ENCODE measurements at regions not wholly inside any gene's neighbourhood (a gene's known extent, or its start where the extent isn't known, plus 50 kb on each side); places are given as distances from the start of the nearest gene placed in this dataset.
"Not testable (repeated sequence)": the region's sequence is repeated elsewhere in the genome, so short reads cannot be mapped to it uniquely, and the experiment has no call there.

DNA sequence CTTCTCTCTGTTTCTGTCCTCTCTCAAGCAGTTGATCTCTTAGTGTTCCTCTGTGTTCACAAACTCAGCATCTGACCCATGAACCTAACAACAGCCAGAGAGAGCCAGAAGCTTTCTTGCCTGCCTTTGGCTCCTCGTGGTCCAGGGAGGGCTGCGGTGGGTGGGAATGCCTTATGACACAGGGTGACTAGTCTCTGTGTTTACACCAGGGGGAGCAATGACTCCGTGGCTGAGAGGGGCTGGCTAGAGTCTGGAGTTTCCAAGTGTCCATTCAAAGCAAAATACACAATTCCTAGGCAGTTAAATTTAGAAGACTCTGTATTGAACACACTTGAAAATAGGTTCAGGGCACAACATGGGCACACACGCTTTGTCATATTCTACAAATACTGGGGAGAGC is 370.0 kb upstream of the FRG2C start:
- no peak overlapping the region for H3K4me3 ChIP-seq (ENCODE audit: low read depth, low read length)
- TF ChIP-seq, protein P1, sequence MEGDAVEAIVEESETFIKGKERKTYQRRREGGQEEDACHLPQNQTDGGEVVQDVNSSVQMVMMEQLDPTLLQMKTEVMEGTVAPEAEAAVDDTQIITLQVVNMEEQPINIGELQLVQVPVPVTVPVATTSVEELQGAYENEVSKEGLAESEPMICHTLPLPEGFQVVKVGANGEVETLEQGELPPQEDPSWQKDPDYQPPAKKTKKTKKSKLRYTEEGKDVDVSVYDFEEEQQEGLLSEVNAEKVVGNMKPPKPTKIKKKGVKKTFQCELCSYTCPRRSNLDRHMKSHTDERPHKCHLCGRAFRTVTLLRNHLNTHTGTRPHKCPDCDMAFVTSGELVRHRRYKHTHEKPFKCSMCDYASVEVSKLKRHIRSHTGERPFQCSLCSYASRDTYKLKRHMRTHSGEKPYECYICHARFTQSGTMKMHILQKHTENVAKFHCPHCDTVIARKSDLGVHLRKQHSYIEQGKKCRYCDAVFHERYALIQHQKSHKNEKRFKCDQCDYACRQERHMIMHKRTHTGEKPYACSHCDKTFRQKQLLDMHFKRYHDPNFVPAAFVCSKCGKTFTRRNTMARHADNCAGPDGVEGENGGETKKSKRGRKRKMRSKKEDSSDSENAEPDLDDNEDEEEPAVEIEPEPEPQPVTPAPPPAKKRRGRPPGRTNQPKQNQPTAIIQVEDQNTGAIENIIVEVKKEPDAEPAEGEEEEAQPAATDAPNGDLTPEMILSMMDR (IDR thresholded peaks at IDR 0.05; ENCODE audit: low read depth, low read length) = peak; percentile 67
- no peaks in the 10 kb centered on the region for H3K36me3 ChIP-seq
- H3K27me3 ChIP-seq = no peaks in the 10 kb centered on the region
- H3K9me3 ChIP-seq = no peaks in the 10 kb centered on the region
- H3K4me1 ChIP-seq = no peaks in the 10 kb centered on the region
- DNase-seq = peak; percentile 35

DNA sequence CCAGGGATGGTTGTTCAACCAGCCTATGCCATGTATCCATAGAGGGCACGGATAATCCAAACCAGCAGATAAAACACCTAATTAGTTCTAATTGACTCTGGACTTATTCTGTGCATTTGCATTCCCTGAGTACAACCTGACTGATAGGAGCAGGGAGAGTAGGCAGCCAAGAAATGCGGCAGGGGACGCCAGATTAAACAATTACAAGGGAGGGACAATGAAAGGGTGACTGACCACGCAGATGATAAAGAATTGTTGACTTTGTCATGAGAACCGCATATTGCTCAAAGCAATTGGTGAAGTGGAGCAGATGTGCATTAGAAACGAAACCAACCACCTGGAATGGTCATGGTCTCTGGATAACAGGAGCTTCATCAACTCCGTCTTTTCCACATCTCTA is 369.1 kb upstream of the FRG2C start:
- Histone ChIP-seq H3K27me3 (no peaks in the 10 kb centered on the region), H3K36me3 (no peaks in the 10 kb centered on the region), H3K4me1 (no peaks in the 10 kb centered on the region), H3K4me3 (ENCODE audit: low read depth, low read length) (no peak overlapping the region), H3K9me3 (no peaks in the 10 kb centered on the region)
- TF ChIP-seq, protein P1 (IDR thresholded peaks at IDR 0.05; ENCODE audit: low read depth, low read length) = no peak
- no peak for DNase-seq

DNA sequence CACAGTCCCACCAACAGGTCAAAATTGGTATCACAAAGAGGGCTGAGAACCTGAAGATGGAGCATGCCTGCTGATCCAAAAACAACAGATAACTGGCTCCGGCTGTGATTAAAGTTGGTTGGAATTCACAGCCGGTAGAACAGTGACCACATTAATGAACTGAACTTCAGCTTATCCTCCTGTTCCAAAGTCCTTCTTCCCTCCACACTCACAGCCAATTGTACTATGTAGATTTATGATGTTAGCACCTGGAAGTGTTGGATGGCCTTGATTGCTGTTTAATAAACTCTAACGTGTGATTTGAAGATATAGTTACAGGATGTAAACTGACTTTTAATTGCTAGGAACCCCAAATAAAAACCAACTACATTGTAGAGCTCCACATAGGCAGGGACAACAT is 367.3 kb upstream of the FRG2C start:
- no peaks in the 10 kb centered on the region for H3K27me3 ChIP-seq
- TF ChIP-seq, protein P1 (IDR thresholded peaks at IDR 0.05; ENCODE audit: low read depth, low read length) = no peak

DNA sequence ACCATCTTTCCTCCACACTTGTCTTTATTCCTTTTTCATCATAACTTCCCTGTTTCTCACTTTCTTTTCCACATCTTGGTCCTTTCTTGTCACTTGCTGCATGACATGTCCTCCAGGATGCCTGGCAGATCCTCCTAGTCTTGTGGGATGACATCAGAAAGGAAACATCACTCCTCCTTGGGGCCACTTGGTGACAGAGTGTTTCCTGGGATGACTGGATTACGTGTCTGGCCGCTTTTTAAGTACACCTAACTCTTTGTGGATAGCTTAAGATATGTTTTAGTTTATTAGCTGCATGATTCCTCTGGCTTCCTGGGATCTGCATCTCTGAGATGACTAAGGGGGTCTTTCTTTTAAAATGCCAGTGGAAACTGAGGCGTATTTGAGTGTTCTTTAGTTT is 363.5 kb upstream of the FRG2C start:
- DNase-seq = no peak
- TF ChIP-seq, protein P1 (IDR thresholded peaks at IDR 0.05; ENCODE audit: low read depth, low read length) = no peak
- Histone ChIP-seq H3K9me3 (no peaks in the 10 kb centered on the region), H3K27me3 (no peaks in the 10 kb centered on the region), H3K4me3 (ENCODE audit: low read depth, low read length) (no peak overlapping the region), H3K36me3 (no peaks in the 10 kb centered on the region), H3K4me1 (no peaks in the 10 kb centered on the region)

More for the DNA sequence above, 367.3 kb upstream of the FRG2C start:
- no peak overlapping the region for H3K4me3 ChIP-seq (ENCODE audit: low read depth, low read length)
- H3K9me3 ChIP-seq = no peaks in the 10 kb centered on the region
- H3K4me1 ChIP-seq = no peaks in the 10 kb centered on the region
- no peaks in the 10 kb centered on the region for H3K36me3 ChIP-seq
- no peak for DNase-seq

DNA sequence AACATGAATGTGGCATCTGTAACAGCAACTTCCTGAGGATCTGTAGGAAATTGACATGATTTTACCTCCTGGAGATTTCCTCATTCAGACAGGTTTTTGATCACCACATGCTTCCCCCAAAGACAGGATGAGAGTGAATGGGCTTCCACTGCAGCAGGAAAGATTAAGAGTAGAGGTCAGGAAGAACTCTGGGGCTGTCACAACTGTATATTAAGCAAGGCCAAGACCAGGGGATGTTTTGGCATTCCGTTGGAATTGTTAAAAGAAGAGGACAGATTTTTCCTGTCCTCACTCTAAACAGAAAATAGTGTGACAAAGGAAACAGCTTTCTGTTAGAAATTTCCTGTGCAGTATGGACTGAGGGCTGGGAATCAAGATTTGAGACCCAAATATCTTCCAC is 363.1 kb upstream of the FRG2C start:
- not testable (repeated sequence) for H3K4me3 ChIP-seq (ENCODE audit: low read depth, low read length); H3K9me3 ChIP-seq; H3K36me3 ChIP-seq; DNase-seq; H3K27me3 ChIP-seq; H3K4me1 ChIP-seq

DNA sequence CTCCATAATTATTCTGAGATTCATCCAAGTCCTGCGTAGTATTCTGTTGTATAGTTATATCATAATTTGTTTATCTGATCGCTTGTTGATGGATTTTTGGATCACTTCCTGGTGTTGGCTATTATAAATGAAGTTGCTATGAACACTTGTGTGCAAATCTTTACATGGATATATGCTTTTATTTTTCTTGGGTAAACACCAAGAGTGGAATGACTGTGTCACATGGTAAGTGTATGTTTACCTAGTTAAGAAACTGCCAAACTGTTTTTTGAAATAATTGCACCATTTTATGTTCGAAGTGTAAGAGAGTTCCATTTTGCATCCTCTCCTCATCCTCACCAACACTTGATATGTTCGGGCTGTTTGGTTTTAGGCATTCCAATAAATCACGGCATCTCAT is 360.4 kb upstream of the FRG2C start:
- Histone ChIP-seq H3K27me3 (no peaks in the 10 kb centered on the region), H3K9me3 (no peaks in the 10 kb centered on the region), H3K4me1 (no peaks in the 10 kb centered on the region), H3K36me3 (no peaks in the 10 kb centered on the region), H3K4me3 (ENCODE audit: low read depth, low read length) (no peak overlapping the region)
- TF ChIP-seq, protein P1 (IDR thresholded peaks at IDR 0.05; ENCODE audit: low read depth, low read length) = no peak
- no peak for DNase-seq

DNA sequence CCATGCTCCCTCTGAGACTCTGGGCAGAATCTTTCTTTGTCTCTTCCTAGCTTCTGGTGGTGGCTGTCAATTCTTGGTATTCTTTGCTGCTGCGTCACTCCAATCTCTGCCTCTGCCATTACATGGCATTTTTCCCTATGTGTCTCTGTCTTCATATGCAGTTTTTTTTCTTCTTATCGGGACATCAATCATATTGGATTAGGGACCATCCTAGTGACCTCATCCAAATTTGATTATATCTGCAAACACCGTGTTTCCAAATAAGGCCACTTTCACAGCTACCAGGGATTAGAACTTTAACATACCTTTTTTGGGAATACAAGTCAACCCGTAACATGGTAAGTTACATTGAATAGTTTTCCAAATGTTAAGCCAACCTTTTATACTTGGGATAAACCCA is 358.2 kb upstream of the FRG2C start:
- H3K9me3 ChIP-seq = no peaks in the 10 kb centered on the region
- no peaks in the 10 kb centered on the region for H3K4me1 ChIP-seq
- no peaks in the 10 kb centered on the region for H3K36me3 ChIP-seq
- no peak overlapping the region for H3K4me3 ChIP-seq (ENCODE audit: low read depth, low read length)
- H3K27me3 ChIP-seq = no peaks in the 10 kb centered on the region
- TF ChIP-seq, protein P1 (IDR thresholded peaks at IDR 0.05; ENCODE audit: low read depth, low read length) = no peak
- DNase-seq = no peak

DNA sequence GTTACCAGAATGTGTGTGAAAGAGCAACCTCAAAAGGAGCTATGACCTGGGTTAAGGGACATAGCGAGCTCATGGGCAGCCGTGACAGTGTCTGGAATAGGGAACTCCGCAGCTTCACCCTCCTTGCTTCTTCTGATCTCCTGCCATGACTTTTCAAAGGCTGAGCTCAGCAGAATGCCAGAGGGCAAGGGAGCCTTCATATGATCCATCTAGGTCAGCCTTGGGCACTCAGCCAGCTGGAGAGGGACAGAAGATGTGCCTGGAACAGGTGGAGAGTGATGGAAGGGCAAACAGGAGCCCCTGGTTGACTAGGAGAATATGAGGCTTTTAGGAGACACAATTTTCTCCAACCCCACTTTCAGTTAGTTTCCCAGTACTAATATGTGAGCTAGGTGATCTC is 352.8 kb upstream of the FRG2C start:
- not testable (repeated sequence) for H3K9me3 ChIP-seq

DNA sequence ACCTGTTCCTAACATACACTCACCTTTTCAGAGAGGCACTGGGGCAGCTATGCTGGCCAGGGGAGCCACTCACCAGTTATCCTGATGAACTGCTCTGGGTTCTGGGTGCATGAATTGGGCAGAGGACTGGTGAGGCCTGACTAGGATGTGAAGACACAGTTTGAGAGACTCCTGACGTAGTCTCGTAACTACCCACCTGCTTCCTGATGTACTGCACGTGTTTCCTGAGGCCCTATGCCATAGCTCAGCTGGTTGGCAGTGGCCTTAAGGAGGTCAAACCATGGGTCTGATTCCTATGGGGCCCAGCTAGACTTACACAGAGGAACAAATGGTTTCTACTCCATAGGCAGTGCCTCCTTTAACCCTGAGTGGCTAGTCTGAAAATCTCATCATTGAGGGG is 351.7 kb upstream of the FRG2C start:
- H3K4me3 ChIP-seq (ENCODE audit: low read depth, low read length); H3K36me3 ChIP-seq; H3K9me3 ChIP-seq; DNase-seq; H3K27me3 ChIP-seq; H3K4me1 ChIP-seq: not testable (repeated sequence)

More for the DNA sequence above, 352.8 kb upstream of the FRG2C start:
- not testable (repeated sequence) for H3K27me3 ChIP-seq; DNase-seq; H3K4me3 ChIP-seq (ENCODE audit: low read depth, low read length); H3K4me1 ChIP-seq; H3K36me3 ChIP-seq

DNA sequence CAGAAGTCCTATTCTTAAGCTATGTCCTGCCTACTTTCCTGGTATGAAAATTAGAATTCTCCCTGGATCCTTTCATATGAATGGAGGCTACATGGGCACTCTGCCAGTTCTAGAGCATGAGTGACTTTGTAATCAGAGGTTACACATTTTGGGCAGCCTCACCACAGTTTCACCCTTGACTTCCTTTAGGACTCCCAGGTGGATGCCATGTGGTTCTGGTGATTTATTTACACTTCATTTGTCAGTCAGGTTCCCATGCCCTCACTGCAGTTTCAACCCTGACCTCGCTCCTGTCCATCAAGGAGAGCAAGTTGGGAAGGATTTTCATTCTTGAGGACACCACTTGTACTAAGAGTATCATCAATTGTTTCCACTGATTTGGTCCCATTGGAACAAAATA is 344.4 kb upstream of the FRG2C start:
- not testable (repeated sequence) for H3K9me3 ChIP-seq, DNase-seq, H3K36me3 ChIP-seq

More for the DNA sequence above, 344.4 kb upstream of the FRG2C start:
- H3K27me3 ChIP-seq; H3K4me3 ChIP-seq (ENCODE audit: low read depth, low read length); H3K4me1 ChIP-seq: not testable (repeated sequence)
